Stromal cell of bone marrow (primary cell): ENCODE measurements at regions not wholly inside any gene's neighbourhood (a gene's known extent, or its start where the extent isn't known, plus 50 kb on each side); places are given as distances from the start of the nearest gene placed in this dataset.
"Not testable (repeated sequence)": the region's sequence is repeated elsewhere in the genome, so short reads cannot be mapped to it uniquely, and the experiment has no call there.

ENCODE experiments used
- DNase-seq: peaks from one replicate; pipeline ENCODE4 v3.0.0-alpha.2; 2012; ENCODE audit warnings: low read depth

DNA sequence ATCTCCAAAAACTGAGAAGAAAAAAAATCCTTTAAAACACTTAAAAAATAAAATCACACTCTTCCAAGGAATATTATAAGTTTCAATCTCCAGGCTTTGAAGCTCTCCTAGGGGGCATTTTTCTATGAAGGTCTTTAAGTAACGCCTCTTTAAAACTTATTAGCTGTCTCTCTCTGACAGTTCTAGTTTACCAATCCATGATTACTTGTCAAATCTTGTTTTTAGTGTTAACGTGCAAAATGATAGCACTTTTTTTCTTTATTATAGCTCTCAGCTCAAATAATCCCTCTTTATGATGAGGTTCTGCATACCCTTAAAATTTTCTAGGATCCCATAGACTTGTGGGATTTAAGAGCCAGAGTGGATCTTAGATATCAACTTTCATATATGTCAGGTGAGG is 369.0 kb downstream of the DOK5 start:
- DNase-seq = no peak

GRCh38 chr20:54843865-54844264 is 368.5 kb downstream of the DOK5 start:
- DNase-seq = no peak

GRCh38 chr20:54843431-54843830 is 368.0 kb downstream of the DOK5 start:
- no peak for DNase-seq

GRCh38 chr20:54839224-54839623 is 363.8 kb downstream of the DOK5 start:
- no peak for DNase-seq

- DNase-seq = no peak
Measured at GRCh38 chr20:54837226-54837625, 361.8 kb downstream of the DOK5 start.

DNA sequence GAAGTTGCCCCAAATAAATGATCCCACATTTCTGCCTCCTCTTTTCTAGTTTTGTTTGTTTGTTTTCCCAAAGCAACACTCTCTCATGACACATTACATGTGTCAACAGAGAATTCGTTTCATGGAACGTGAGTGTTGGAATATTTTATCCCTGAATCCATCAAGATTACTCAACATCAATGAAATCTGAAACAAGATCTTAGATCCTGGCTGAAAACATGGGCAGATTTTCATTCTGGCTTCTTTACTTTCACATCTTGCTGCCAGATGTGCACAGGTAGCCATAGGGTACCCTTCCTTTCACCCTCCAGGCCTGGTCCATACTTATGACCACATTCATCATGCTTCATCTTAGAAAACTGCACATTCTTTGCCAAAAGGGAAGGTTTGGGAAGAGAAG is 347.0 kb downstream of the DOK5 start:
- DNase-seq = no peak

DNA sequence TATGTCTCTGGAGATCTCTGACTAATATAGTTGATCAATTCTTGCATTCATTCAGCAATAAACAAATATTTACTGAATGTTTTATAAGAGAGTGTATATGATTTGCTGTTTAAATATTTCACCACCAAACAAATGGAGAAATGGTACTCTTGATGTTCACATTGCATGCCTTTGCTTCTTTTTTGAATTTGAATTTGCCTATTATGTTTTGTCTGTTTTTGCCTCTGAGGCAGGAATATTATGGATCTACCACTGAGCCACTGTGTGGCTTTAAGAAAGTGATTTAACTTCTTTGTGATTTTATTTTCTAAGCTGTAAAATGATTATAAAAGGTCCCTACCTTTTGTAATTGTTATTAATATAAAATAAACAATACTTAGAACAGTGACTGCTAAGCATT is 345.0 kb downstream of the DOK5 start:
- DNase-seq = no peak

- no peak for DNase-seq
Measured at GRCh38 chr20:54806462-54806861, 331.1 kb downstream of the DOK5 start.

DNA sequence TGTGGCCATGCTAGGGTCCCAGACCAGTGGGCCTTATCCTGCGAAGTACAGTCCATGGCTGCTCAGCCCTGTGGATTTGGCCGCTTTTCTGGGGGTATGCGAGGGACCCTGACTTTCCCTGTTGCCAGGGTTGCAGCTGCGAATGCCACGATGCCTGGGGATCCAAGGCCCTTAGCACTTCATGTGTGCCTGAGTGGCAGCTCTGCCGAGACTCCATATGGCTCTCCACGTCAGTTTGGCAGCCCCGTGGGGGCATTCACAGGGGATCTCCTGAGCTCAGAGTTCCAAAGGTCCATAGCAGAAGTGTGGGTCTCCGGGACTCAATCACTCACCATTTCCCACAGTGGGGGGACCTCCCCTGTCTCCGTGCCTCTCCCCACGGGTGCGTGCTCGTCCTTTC is 319.5 kb downstream of the DOK5 start:
- DNase-seq = no peak

DNA sequence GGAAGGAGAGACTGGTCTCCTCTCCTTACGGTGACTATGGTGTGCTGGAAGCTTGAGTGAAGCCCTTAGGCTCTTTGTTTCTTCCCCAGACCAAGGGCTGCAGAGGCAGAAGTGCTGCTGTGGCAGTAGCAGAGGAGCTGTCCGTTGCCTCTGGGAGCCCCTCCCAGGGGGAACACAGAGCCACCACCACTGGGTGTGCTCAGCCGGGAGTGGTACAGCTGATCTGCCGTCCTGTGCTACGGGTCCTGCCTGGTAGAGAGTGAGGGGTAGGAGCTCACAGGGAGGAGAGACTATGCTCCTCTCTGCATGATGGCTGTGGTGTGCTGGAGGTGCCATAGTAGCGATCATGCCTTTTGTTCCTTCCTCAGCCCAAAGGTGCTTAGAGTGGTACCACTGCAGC is 318.7 kb downstream of the DOK5 start:
- DNase-seq = no peak

GRCh38 chr20:54793291-54793992 is 318.0 kb downstream of the DOK5 start:
- no peak for DNase-seq

- DNase-seq = no peak
Measured at GRCh38 chr20:54792688-54793087, 317.3 kb downstream of the DOK5 start.

GRCh38 chr20:54788260-54788659 is 312.9 kb downstream of the DOK5 start:
- DNase-seq = not testable (repeated sequence)

GRCh38 chr20:54782758-54783157 is 307.4 kb downstream of the DOK5 start:
- not testable (repeated sequence) for DNase-seq

DNA sequence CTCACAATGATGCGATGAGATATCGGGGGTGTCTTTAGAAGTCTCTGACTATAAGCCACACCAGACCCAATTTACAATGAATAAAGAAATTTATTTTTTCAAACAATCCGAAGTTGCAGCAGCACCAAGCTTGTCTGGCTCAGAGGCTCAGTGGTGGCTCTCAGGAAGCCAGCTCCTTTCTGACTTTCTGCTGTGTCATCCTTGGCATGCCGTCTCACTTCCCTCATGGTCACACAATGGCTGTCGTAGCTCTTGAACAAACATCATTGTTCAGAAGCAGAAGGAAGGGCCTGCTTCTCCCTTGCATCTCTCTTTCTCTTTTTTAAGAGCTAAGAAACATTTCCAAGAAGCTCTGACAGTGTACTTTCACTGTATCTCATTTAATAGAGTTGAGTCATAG is 299.0 kb downstream of the DOK5 start:
- no peak for DNase-seq

- no peak for DNase-seq
Measured at GRCh38 chr20:54773643-54774000, 298.2 kb downstream of the DOK5 start.

GRCh38 chr20:54772893-54773642 is 297.7 kb downstream of the DOK5 start:
- DNase-seq = no peak

DNA sequence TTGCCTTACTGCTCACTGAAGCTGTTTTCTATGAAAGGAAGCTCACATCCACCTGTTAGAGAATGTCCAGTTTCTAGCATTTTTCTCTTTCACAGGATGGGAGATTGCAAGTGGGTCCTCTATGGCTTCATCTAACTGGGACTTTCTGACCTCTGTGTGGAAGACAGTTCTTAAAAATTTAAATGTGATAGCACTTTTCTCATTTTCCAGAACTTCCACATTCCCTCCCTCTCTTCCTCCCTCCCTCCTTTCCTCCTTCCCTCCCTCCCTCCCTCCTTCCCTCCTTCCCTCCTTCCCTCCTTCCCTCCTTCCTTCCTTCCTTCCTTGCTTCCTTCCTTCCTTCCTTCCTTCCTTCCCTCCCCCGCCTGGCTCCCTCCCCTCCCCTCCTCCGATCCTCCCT is 291.1 kb downstream of the DOK5 start:
- no peak for DNase-seq

- no peak for DNase-seq
Measured at GRCh38 chr20:54763366-54763765, 288.0 kb downstream of the DOK5 start.

GRCh38 chr20:54759589-54759988 is 284.2 kb downstream of the DOK5 start:
- DNase-seq = no peak

DNA sequence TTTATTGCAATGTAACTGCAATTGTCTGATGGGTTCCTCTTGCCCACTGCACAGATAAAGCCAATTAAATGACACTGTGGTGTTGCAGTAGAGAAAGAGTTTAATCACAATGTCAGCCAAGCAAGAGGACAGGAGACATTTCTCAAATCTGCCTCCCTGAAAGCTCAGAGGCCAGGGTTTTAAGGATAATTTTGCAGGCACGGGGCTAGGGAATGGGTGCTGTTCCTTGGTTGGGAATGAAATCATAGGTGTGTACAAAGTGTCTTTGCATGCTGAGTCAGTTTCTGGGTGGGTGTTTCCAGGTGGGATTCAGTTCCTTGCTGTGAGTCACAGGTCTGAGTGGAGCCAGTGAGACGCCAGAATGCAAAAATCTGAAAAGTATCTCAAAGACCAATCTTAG is 271.4 kb downstream of the DOK5 start:
- no peak for DNase-seq

DNA sequence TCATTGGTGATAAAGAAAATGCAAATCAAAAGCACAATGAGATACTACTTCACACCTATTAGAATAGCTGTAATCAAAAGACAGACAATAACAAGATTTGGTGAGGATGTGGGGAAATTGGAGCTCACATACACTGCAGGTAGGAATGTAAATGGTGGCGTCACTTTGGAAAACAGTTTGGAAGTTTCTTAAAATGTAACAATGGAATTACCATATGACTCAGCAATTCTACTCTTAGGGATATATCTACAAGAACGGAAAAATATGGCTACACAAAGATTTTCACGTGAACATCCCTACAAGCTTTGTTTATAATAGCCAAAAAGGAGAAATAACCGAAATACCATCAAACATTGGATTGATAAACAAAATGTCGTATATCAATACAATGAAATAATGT is 270.4 kb downstream of the DOK5 start:
- DNase-seq = no peak

DNA sequence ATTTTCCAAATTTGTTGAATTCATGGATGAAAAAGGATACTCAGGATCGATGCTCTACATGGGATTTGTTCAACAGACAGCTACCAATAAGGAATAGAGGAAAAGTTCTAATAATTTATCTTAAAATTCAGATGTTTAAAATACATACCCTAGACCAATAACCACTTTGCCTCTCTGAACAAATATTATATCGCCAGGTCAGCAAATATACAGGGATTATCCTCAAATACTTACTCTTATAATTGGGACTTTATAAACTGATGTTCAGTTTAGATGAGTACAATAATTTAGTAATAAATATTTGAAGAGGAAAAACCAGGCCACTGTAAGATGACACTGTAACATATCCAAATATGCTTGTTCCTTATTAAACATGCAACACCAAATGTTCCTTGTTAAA is 268.7 kb downstream of the DOK5 start:
- no peak for DNase-seq

DNA sequence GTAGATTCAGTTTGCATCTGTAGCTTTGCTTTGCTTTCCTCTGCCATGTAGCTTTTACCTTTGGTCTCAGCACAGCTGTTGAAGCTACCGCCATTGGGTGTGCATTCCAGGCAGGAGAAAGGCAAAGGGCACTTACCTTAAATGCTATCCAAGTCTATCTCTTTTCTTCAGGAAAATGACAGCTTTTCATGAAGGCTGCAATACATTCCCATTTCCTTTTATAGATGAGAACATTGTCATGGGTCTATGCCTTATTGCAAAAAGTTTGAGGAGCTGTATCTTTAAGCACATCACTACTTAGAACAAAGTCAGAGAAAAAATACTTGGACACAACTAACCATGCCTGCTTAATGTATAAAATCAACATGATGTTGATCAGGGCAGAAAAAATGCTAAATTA is 266.8 kb downstream of the DOK5 start:
- no peak for DNase-seq
